HCT116 (cell line): ENCODE measurements at regions not wholly inside any gene's neighbourhood (a gene's known extent, or its start where the extent isn't known, plus 50 kb on each side); places are given as distances from the start of the nearest gene placed in this dataset.

Experiments
- ATAC-seq: fragments of 200-7000 bp; cut with Tn5 transposase; 2 replicates; pipeline ENCODE4 v1.9.1; 2020; ENCODE audit warnings: mild to moderate bottlenecking, moderate library complexity
- BruUV-seq: library from RNA; stranded (reverse); fragments of 400-500 nt; replicated peaks from 2 replicates; lab custom pipeline; 2021; lab: Mats Ljungman, UMichigan
- CTCF ChIA-PET: fragments of 300-600 bp; sonication (Branson Sonifier 250); formaldehyde crosslinking; loops from one replicate; lab custom pipeline; 2021; ENCODE audit warnings: antibody characterized with exemption; lab: Charles Lee
- POLR2A ChIA-PET: fragments of 300-600, 350-600 bp; sonication (Branson Sonifier 250); formaldehyde crosslinking; loops from one replicate; lab custom pipeline; 2021; ENCODE audit warnings: antibody characterized with exemption; lab: Charles Lee
- RAD21 ChIA-PET, 2 experiments: fragments of 300-600 bp; sonication (Branson Sonifier 250); formaldehyde crosslinking; loops; one replicate each; lab custom pipeline; 2023; ENCODE audit warnings: low total read pairs in 2 of 2; ENCODE audit not compliant: uncharacterized antibody in 2 of 2, unreplicated experiment in 2 of 2, low non-redundant PET in 1 of 2; lab: Charles Lee
- DNase-seq: peaks from one replicate; pipeline ENCODE4 v3.0.0-alpha.2; 2010; ENCODE audit warnings: low read depth, low spot score
- H2AFZ ChIP-seq: fragments of 200-600 bp; shearing (Covaris generic), sonication (generic); 2 replicates; pipeline ENCODE4 v1.6.1; 2017; ENCODE audit warnings: low read depth, mixed run types, mixed read lengths, antibody characterized with exemption, low read length; ENCODE audit not compliant: poor library complexity, severe bottlenecking
- H3K27ac ChIP-seq: 2 replicates; pipeline ENCODE4 v1.5.1; 2012; ENCODE audit warnings: low read depth, low read length
- H3K27me3 ChIP-seq: fragments of 200-600 bp; sonication (generic); 2 replicates; pipeline ENCODE4 v1.6.1; 2016; ENCODE audit warnings: mixed run types, low read length, mixed read lengths; ENCODE audit not compliant: insufficient read depth
- H3K36me3 ChIP-seq, 2 experiments: fragments of 200-500 bp in 1 of 2; fragments of 200-600 bp in 1 of 2; sonication (Bioruptor generic) in 1 of 2; sonication (generic) in 1 of 2; 2 replicates each; pipeline versions ENCODE4 v1.5.1 to v1.6.1; 2014 to 2016; ENCODE audit warnings: low read length in 2 of 2, inconsistent platforms in 1 of 2, mixed read lengths in 1 of 2, mixed run types in 1 of 2; ENCODE audit not compliant: insufficient read depth in 2 of 2, control insufficient read depth in 1 of 2
- H3K4me1 ChIP-seq, 2 experiments: fragments of 200-600 bp in 1 of 2; sonication (generic) in 1 of 2; 2 replicates each; pipeline versions ENCODE4 v1.5.1 to v1.6.1; 2012 to 2017; ENCODE audit warnings: low read length in 2 of 2, inconsistent platforms in 1 of 2, mild to moderate bottlenecking in 1 of 2, mixed read lengths in 1 of 2, mixed run types in 1 of 2, moderate library complexity in 1 of 2; ENCODE audit not compliant: insufficient read depth in 2 of 2, control insufficient read depth in 1 of 2
- H3K4me2 ChIP-seq: fragments of 200-600 bp; sonication (generic); 2 replicates; pipeline ENCODE4 v1.6.1; 2017; ENCODE audit warnings: mixed run types, low read length, mixed read lengths
- H3K4me3 ChIP-seq, 2 experiments: fragments of 200-600 bp in 1 of 2; sonication (generic) in 1 of 2; replicated peaks in 1 of 2; 2 replicates each; pipeline ENCODE4 v1.5.1; 2011 to 2016; ENCODE audit warnings: low read length in 2 of 2, control low read depth in 1 of 2, low read depth in 1 of 2, mild to moderate bottlenecking in 1 of 2, mixed read lengths in 1 of 2, mixed run types in 1 of 2
- H3K79me2 ChIP-seq: fragments of 200-600 bp; sonication (generic); 2 replicates; pipeline ENCODE4 v1.6.1; 2017; ENCODE audit warnings: mild to moderate bottlenecking, mixed run types, low read length, moderate library complexity, mixed read lengths; ENCODE audit not compliant: insufficient read depth
- H3K9ac ChIP-seq: fragments of 200-600 bp; sonication (generic); 2 replicates; pipeline ENCODE4 v1.6.1; 2016; ENCODE audit warnings: low read length, mixed read lengths
- H3K9me2 ChIP-seq: fragments of 200-600 bp; sonication (generic), shearing (Covaris generic); 2 replicates; pipeline ENCODE4 v1.6.1; 2017; ENCODE audit warnings: mixed run types, mild to moderate bottlenecking, moderate library complexity; ENCODE audit not compliant: insufficient read depth
- H3K9me3 ChIP-seq, 2 experiments: fragments of 200-500 bp in 1 of 2; fragments of 200-600 bp in 1 of 2; sonication (Bioruptor generic) in 1 of 2; sonication (generic) in 1 of 2; 2 replicates each; pipeline ENCODE4 v1.6.1; 2014 to 2017; ENCODE audit warnings: low read length in 2 of 2, mixed read lengths in 2 of 2, inconsistent platforms in 1 of 2, low read depth in 1 of 2, mild to moderate bottlenecking in 1 of 2, mixed run types in 1 of 2, moderate library complexity in 1 of 2; ENCODE audit not compliant: control insufficient read depth in 1 of 2, insufficient read depth in 1 of 2
- H4K20me1 ChIP-seq: fragments of 200-600 bp; sonication (generic), shearing (Covaris generic); 2 replicates; pipeline ENCODE4 v1.6.1; 2017; ENCODE audit warnings: mixed run types, mild to moderate bottlenecking, moderate library complexity; ENCODE audit not compliant: insufficient read depth
- EGR1 ChIP-seq: IDR thresholded peaks from 2 replicates; pipeline ENCODE4 v1.6.1; 2012; ENCODE audit warnings: low read depth
- JUND ChIP-seq: IDR thresholded peaks from 2 replicates; pipeline ENCODE4 v1.6.1; 2012
- RAD21 ChIP-seq: IDR thresholded peaks from 2 replicates; pipeline ENCODE4 v1.6.1; 2012; ENCODE audit warnings: low read depth, mild to moderate bottlenecking
- SIN3A ChIP-seq: IDR thresholded peaks from 2 replicates; pipeline ENCODE4 v1.6.1; 2012; ENCODE audit warnings: low read depth
- YY1 ChIP-seq: IDR thresholded peaks from 2 replicates; pipeline ENCODE4 v1.6.1; 2011; ENCODE audit warnings: low read length, low read depth, moderate library complexity, mild to moderate bottlenecking; ENCODE audit not compliant: insufficient replicate concordance; ENCODE audit errors: extremely low read depth
- intact Hi-C: fragments of 100-400 bp; cut with micrococcal nuclease; formaldehyde crosslinking; loops from 2 replicates; pipeline ENCODE4 v1.10.0; 2022
- TF ChIP-seq, protein P1 (sequence below): IDR thresholded peaks from 2 replicates; pipeline ENCODE4 v1.6.1; 2012; ENCODE audit warnings: low read depth
- TF ChIP-seq, protein P2 (sequence below), 3 experiments: fragments of 200-600 bp in 1 of 3; sonication (generic) in 1 of 3; IDR thresholded peaks in 2 of 3; conservative IDR thresholded peaks in 1 of 3; 2 replicates each; pipeline ENCODE4 v1.5.1; 2012 to 2017; ENCODE audit warnings: low read depth in 2 of 3, low read length in 2 of 3, antibody characterized with exemption in 1 of 3, borderline replicate concordance in 1 of 3, control low read depth in 1 of 3, mild to moderate bottlenecking in 1 of 3, mixed read lengths in 1 of 3, mixed run types in 1 of 3, moderate library complexity in 1 of 3; ENCODE audit not compliant: insufficient read depth in 1 of 3

DNA sequence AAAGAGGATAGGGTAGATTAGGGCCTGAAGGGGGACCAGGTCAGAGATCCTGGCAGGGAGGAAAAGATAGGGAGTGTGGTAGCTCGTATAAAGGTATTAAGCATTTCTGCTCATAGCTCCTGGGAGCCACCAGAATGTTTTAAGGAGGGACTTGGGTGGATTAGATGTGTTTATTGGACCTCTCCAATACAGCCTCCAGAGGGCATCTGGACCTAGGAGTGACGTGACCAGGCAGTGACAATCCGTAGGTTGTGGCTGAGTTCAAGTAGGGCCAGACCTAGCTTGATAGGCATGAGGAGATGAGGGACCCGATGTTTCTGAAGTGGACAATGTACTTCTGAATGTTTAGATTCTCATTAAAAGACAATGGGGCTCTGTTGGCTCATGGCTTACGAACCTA lies 435.2 kb downstream of the MCTP2 start:
- Histone ChIP-seq H3K36me3 (no peaks in the 10 kb centered on the region), H3K9me2 (no peaks in the 10 kb centered on the region), H3K9ac (no peak overlapping the region), H2AFZ (no peak overlapping the region), H3K79me2 (no peaks in the 10 kb centered on the region), H3K4me1 (no peaks in the 10 kb centered on the region), H4K20me1 (no peaks in the 10 kb centered on the region), H3K4me3 (no peak overlapping the region), H3K4me2 (no peak overlapping the region), H3K27ac (no peak overlapping the region), H3K27me3 (peaks cover 18% of the 10 kb centered on the region; the same call in 1 of the 2 replicates), H3K9me3 (no peaks in the 10 kb centered on the region)
- RAD21 ChIA-PET: no interaction called here
- TF ChIP-seq YY1: no peak
- no peak for TF ChIP-seq EGR1
- no peak for TF ChIP-seq SIN3A
- 0 out of 2 replicates have a peak, but pooled peaks have one; percentile 10 for TF ChIP-seq RAD21
- TF ChIP-seq, protein P1, sequence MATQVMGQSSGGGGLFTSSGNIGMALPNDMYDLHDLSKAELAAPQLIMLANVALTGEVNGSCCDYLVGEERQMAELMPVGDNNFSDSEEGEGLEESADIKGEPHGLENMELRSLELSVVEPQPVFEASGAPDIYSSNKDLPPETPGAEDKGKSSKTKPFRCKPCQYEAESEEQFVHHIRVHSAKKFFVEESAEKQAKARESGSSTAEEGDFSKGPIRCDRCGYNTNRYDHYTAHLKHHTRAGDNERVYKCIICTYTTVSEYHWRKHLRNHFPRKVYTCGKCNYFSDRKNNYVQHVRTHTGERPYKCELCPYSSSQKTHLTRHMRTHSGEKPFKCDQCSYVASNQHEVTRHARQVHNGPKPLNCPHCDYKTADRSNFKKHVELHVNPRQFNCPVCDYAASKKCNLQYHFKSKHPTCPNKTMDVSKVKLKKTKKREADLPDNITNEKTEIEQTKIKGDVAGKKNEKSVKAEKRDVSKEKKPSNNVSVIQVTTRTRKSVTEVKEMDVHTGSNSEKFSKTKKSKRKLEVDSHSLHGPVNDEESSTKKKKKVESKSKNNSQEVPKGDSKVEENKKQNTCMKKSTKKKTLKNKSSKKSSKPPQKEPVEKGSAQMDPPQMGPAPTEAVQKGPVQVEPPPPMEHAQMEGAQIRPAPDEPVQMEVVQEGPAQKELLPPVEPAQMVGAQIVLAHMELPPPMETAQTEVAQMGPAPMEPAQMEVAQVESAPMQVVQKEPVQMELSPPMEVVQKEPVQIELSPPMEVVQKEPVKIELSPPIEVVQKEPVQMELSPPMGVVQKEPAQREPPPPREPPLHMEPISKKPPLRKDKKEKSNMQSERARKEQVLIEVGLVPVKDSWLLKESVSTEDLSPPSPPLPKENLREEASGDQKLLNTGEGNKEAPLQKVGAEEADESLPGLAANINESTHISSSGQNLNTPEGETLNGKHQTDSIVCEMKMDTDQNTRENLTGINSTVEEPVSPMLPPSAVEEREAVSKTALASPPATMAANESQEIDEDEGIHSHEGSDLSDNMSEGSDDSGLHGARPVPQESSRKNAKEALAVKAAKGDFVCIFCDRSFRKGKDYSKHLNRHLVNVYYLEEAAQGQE: no peak
- TF ChIP-seq, protein P2, sequence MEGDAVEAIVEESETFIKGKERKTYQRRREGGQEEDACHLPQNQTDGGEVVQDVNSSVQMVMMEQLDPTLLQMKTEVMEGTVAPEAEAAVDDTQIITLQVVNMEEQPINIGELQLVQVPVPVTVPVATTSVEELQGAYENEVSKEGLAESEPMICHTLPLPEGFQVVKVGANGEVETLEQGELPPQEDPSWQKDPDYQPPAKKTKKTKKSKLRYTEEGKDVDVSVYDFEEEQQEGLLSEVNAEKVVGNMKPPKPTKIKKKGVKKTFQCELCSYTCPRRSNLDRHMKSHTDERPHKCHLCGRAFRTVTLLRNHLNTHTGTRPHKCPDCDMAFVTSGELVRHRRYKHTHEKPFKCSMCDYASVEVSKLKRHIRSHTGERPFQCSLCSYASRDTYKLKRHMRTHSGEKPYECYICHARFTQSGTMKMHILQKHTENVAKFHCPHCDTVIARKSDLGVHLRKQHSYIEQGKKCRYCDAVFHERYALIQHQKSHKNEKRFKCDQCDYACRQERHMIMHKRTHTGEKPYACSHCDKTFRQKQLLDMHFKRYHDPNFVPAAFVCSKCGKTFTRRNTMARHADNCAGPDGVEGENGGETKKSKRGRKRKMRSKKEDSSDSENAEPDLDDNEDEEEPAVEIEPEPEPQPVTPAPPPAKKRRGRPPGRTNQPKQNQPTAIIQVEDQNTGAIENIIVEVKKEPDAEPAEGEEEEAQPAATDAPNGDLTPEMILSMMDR (IDR thresholded peaks at IDR 0.05 in 2 of 3, conservative IDR thresholded peaks at IDR 0.05 in 1 of 3; ENCODE audit: borderline replicate concordance in 1 of 3, insufficient read depth in 1 of 3, low read depth in 2 of 3, low read length in 2 of 3): no peak
- no peak for TF ChIP-seq JUND
- intact Hi-C loops: no loop called here
- POLR2A ChIA-PET: no interaction called here
- CTCF ChIA-PET: no interaction called here
- ATAC-seq: peak; percentile 60
- DNase-seq: no peak
- no TSS peak for BruUV-seq
